PC-3 (cell line): ENCODE measurements at regions not wholly inside any gene's neighbourhood (a gene's known extent, or its start where the extent isn't known, plus 50 kb on each side); places are given as distances from the start of the nearest gene placed in this dataset.

Source experiments
- CTCF ChIP-seq: fragments of 300-600 bp; sonication (generic); conservative IDR thresholded peaks from 2 replicates; pipeline ENCODE4 v1.5.1; 2017; ENCODE audit warnings: antibody characterized with exemption, low read depth, mild to moderate bottlenecking, low read length
- EZH2 ChIP-seq: fragments of 300-600 bp; sonication (generic); IDR thresholded peaks from one replicate; pipeline ENCODE4 v1.6.1; 2017; ENCODE audit warnings: antibody characterized with exemption, mild to moderate bottlenecking, low read length; ENCODE audit not compliant: unreplicated experiment
- EZH2phosphoT487 ChIP-seq: fragments of 300-600 bp; sonication (generic); IDR thresholded peaks from 2 replicates; pipeline ENCODE4 v1.6.1; 2018; ENCODE audit warnings: mild to moderate bottlenecking, antibody characterized with exemption, low read length, borderline replicate concordance

DNA sequence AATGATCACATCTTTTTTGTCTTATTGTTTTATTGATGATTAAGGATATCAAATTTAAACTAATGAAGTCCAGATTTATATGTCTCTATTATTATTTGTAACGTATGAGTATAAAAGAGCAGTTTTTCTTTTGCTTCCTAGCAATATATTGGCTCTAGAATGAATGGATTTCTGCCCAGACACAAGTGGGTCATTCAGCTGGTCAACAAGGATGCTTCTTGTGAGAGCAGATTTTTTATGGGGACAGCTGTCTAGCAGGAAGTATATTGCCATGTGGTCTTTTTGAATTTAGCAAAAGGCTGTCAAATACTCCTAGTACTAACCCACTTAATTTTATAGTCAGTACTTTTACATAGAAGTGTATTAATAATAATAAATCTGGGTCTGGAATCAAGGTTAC lies 1071.1 kb upstream of the FLRT2 start:
- no peak for TF ChIP-seq CTCF
- no peak for TF ChIP-seq EZH2
- TF ChIP-seq EZH2phosphoT487 = no peak
